ENCODE measurements at regions not wholly inside any gene's neighbourhood (a gene's known extent, or its start where the extent isn't known, plus 50 kb on each side); places are given as distances from the start of the nearest gene placed in this dataset.

- DNase-seq: no peak
These were observed 91.3 kb upstream of the YPEL5 start for GRCh38 chr2:30055548-30055947.

GRCh38 chr2:30060562-30060961 is 86.2 kb upstream of the YPEL5 start:
- DNase-seq: no peak

GRCh38 chr2:30068067-30068466 is 78.7 kb upstream of the YPEL5 start:
- no peak for DNase-seq

GRCh38 chr2:30072250-30072842 is 74.5 kb upstream of the YPEL5 start:
- peak; percentile 30 to 32 for DNase-seq

GRCh38 chr2:30073523-30073922 is 73.3 kb upstream of the YPEL5 start:
- no peak for DNase-seq

GRCh38 chr2:30074023-30074422 is 72.8 kb upstream of the YPEL5 start:
- DNase-seq: no peak

GRCh38 chr2:30078521-30078920 is 68.3 kb upstream of the YPEL5 start:
- DNase-seq: no peak

- no peak for DNase-seq
These were observed 61.9 kb upstream of the YPEL5 start for GRCh38 chr2:30084915-30085314.

- no peak for DNase-seq
These were observed 57.6 kb upstream of the YPEL5 start for GRCh38 chr2:30089171-30089570.

GRCh38 chr2:30095402-30095801 is 51.4 kb upstream of the YPEL5 start:
- DNase-seq: no peak

- no peak for DNase-seq
These were observed 50.4 kb upstream of the YPEL5 start for GRCh38 chr2:30096451-30096850.

Data from stimulated activated CD4-positive, alpha-beta T cell treated with anti-CD3 and anti-CD28 coated beads, Interleukin-4, amount 100 ng/mL, for 4 hours (primary cell).